A172 (cell line): ENCODE measurements at regions not wholly inside any gene's neighbourhood (a gene's known extent, or its start where the extent isn't known, plus 50 kb on each side); places are given as distances from the start of the nearest gene placed in this dataset.
"Not testable (repeated sequence)": the region's sequence is repeated elsewhere in the genome, so short reads cannot be mapped to it uniquely, and the experiment has no call there.

Experiments used
- DNase-seq: peaks from one replicate; pipeline ENCODE4 v3.0.0-alpha.2; 2015; ENCODE audit warnings: low spot score

GRCh38 chr18:29873211-29873610 is 1169.3 kb downstream of the DSC3 start:
- DNase-seq: no peak

- DNase-seq: no peak
These were observed 1171.3 kb downstream of the DSC3 start for GRCh38 chr18:29871246-29871645.

- DNase-seq: no peak
These were observed 1179.7 kb downstream of the DSC3 start for GRCh38 chr18:29862824-29863223.

GRCh38 chr18:29855637-29856036 is 1186.9 kb downstream of the DSC3 start:
- no peak for DNase-seq

GRCh38 chr18:29853126-29853525 is 1189.4 kb downstream of the DSC3 start:
- no peak for DNase-seq

GRCh38 chr18:29849144-29849543 is 1193.4 kb downstream of the DSC3 start:
- no peak for DNase-seq

- DNase-seq: no peak
These were observed 1200.9 kb downstream of the DSC3 start for GRCh38 chr18:29841631-29842030.

GRCh38 chr18:29840089-29840488 is 1202.5 kb downstream of the DSC3 start:
- DNase-seq: peak; percentile 76

- DNase-seq: not testable (repeated sequence)
These were observed 1203.6 kb downstream of the DSC3 start for GRCh38 chr18:29838961-29839360.

GRCh38 chr18:29838556-29838955 is 1204.0 kb downstream of the DSC3 start:
- DNase-seq: no peak

- DNase-seq: no peak
These were observed 1218.9 kb downstream of the DSC3 start for GRCh38 chr18:29823671-29824070.

- DNase-seq: no peak
These were observed 1221.0 kb downstream of the DSC3 start for GRCh38 chr18:29821544-29821943.

GRCh38 chr18:29811519-29811918 is 1231.0 kb downstream of the DSC3 start:
- no peak for DNase-seq

- no peak for DNase-seq
These were observed 1261.7 kb downstream of the DSC3 start for GRCh38 chr18:29780816-29781215.

GRCh38 chr18:29779096-29779495 is 1263.4 kb downstream of the DSC3 start:
- DNase-seq: no peak

- peak; percentile 7 for DNase-seq
These were observed 1289.2 kb downstream of the DSC3 start for GRCh38 chr18:29753379-29753778.

GRCh38 chr18:29749704-29750103 is 1292.8 kb downstream of the DSC3 start:
- DNase-seq: peak; percentile 8

GRCh38 chr18:29741461-29741860 is 1301.1 kb downstream of the DSC3 start:
- no peak for DNase-seq

GRCh38 chr18:29737620-29738019 is 1304.9 kb downstream of the DSC3 start:
- no peak for DNase-seq

- DNase-seq: no peak
These were observed 1305.4 kb downstream of the DSC3 start for GRCh38 chr18:29737190-29737589.

GRCh38 chr18:29730073-29730472 is 1312.5 kb downstream of the DSC3 start:
- no peak for DNase-seq

- no peak for DNase-seq
These were observed 1315.9 kb downstream of the DSC3 start for GRCh38 chr18:29726646-29727045.

- DNase-seq: not testable (repeated sequence)
These were observed 1319.1 kb downstream of the DSC3 start for GRCh38 chr18:29723486-29723885.

GRCh38 chr18:29715960-29716359 is 1326.6 kb downstream of the DSC3 start:
- DNase-seq: not testable (repeated sequence)

- no peak for DNase-seq
These were observed 1329.8 kb downstream of the DSC3 start for GRCh38 chr18:29712785-29713184.
